ENCODE measurements at regions not wholly inside any gene's neighbourhood (a gene's known extent, or its start where the extent isn't known, plus 50 kb on each side); places are given as distances from the start of the nearest gene placed in this dataset.

- no peaks in the 10 kb centered on the region for H3K9me3 ChIP-seq
- no peaks in the 10 kb centered on the region for H3K4me1 ChIP-seq
- no peak for DNase-seq (ENCODE audit: low spot score in 2 of 2)
- no peak overlapping the region for H3K27ac ChIP-seq
- H3K36me3 ChIP-seq, result no peaks in the 10 kb centered on the region
- no peak for TF ChIP-seq EP300 (IDR thresholded peaks at IDR 0.05)
- TF ChIP-seq CTCF (IDR thresholded peaks at IDR 0.05), result no peak
- TF ChIP-seq POLR2A (IDR thresholded peaks at IDR 0.05), result no peak
- no peak for TF ChIP-seq POLR2AphosphoS5 (IDR thresholded peaks at IDR 0.05)
- no peak overlapping the region for H3K4me3 ChIP-seq
- WGBS, result 88% methylated on average over 3 of the region's 3 CpGs
- no peaks in the 10 kb centered on the region for H3K27me3 ChIP-seq
Measured at GRCh38 chr6:103456652-103457051, 1403.1 kb downstream of the HACE1 start.

- H3K27ac ChIP-seq, result no peak overlapping the region
- H3K9me3 ChIP-seq, result no peaks in the 10 kb centered on the region
- DNase-seq (ENCODE audit: low spot score in 2 of 2), result no peak
- H3K36me3 ChIP-seq, result no peaks in the 10 kb centered on the region
- no peaks in the 10 kb centered on the region for H3K27me3 ChIP-seq
- no peak overlapping the region for H3K4me3 ChIP-seq
- TF ChIP-seq POLR2A (IDR thresholded peaks at IDR 0.05) (no peak), EP300 (IDR thresholded peaks at IDR 0.05) (no peak), POLR2AphosphoS5 (IDR thresholded peaks at IDR 0.05) (no peak), CTCF (IDR thresholded peaks at IDR 0.05) (no peak)
- no peaks in the 10 kb centered on the region for H3K4me1 ChIP-seq
- 83% methylated on average over 1 of the region's 1 CpG for WGBS
Measured at GRCh38 chr6:103455275-103455674, 1404.4 kb downstream of the HACE1 start.

DNA sequence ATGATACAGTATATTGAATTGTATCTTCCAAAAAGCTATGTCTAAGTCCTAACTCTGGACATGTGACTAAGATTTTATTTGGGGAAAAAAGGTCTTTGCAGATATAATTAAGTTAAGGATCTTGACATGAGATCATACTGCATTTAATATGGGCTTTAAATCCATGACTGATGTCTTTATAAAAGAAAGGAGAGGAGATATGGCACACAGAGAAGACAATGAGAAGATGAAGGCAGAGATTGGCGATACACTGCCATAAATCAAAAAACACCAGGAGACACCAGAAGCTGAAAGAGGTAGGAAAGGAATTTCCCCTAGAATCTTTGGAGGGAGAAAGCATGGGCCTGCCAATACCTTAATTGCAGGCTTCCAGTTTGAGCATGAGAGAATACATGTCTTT is 1450.2 kb downstream of the HACE1 start:
- TF ChIP-seq POLR2A (IDR thresholded peaks at IDR 0.05) (no peak), CTCF (IDR thresholded peaks at IDR 0.05) (no peak), POLR2AphosphoS5 (IDR thresholded peaks at IDR 0.05) (no peak), EP300 (IDR thresholded peaks at IDR 0.05) (no peak)
- Histone ChIP-seq H3K9me3 (no peaks in the 10 kb centered on the region), H3K27ac (no peak overlapping the region), H3K4me3 (no peak overlapping the region), H3K36me3 (no peaks in the 10 kb centered on the region), H3K27me3 (no peaks in the 10 kb centered on the region), H3K4me1 (no peaks in the 10 kb centered on the region)
- no peak for DNase-seq (ENCODE audit: low spot score in 2 of 2)
- WGBS, result 45% methylated on average over 1 of the region's 1 CpG

DNA sequence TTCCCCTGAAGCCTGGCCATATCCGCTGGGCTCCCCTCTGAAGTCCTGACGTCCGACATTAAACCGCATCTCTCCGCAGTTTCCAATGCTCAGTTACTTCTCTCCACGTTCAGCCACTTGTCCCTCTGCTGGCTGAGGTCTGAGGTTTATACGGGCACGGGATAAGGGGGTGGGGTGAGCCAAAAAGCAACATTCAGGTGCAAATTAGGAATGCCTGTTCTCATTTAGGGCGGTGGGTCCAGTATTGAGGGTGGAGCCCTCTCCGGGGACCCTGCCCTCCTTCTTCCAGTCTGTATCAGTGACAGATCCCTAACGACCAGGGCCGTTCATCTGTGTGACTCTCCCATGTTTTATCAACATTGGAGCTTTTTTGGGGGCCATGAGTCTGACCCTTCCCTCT is 1454.4 kb downstream of the HACE1 start:
- Histone ChIP-seq H3K4me1 (no peaks in the 10 kb centered on the region), H3K36me3 (no peaks in the 10 kb centered on the region), H3K27ac (no peak overlapping the region), H3K27me3 (no peaks in the 10 kb centered on the region), H3K4me3 (no peak overlapping the region), H3K9me3 (peaks cover 6% of the 10 kb centered on the region)
- TF ChIP-seq POLR2A (IDR thresholded peaks at IDR 0.05), result no peak
- TF ChIP-seq POLR2AphosphoS5 (IDR thresholded peaks at IDR 0.05), result no peak
- DNase-seq (ENCODE audit: low spot score in 2 of 2), result no peak
- 86% methylated on average over 12 of the region's 12 CpGs for WGBS

- H3K36me3 ChIP-seq, result no peaks in the 10 kb centered on the region
- WGBS, result 84% methylated on average over 6 of the region's 8 CpGs
- H3K9me3 ChIP-seq, result peaks cover 6% of the 10 kb centered on the region
- no peaks in the 10 kb centered on the region for H3K27me3 ChIP-seq
- TF ChIP-seq CTCF (IDR thresholded peaks at IDR 0.05) (no peak), EP300 (IDR thresholded peaks at IDR 0.05) (no peak), POLR2A (IDR thresholded peaks at IDR 0.05) (no peak), POLR2AphosphoS5 (IDR thresholded peaks at IDR 0.05) (no peak)
- DNase-seq (ENCODE audit: low spot score in 2 of 2), result no peak
- H3K4me1 ChIP-seq, result no peaks in the 10 kb centered on the region
- H3K27ac ChIP-seq, result no peak overlapping the region
- H3K4me3 ChIP-seq, result no peak overlapping the region
Measured at GRCh38 chr6:103404799-103405198, 1454.9 kb downstream of the HACE1 start.

- H3K27me3 ChIP-seq, result no peaks in the 10 kb centered on the region
- H3K27ac ChIP-seq, result no peak overlapping the region
- no peak for TF ChIP-seq POLR2A (IDR thresholded peaks at IDR 0.05)
- no peak for TF ChIP-seq POLR2AphosphoS5 (IDR thresholded peaks at IDR 0.05)
- no peak for TF ChIP-seq CTCF (IDR thresholded peaks at IDR 0.05)
- H3K36me3 ChIP-seq, result no peaks in the 10 kb centered on the region
- 89% methylated on average over 2 of the region's 2 CpGs for whole genome bisulfite sequencing
- H3K4me3 ChIP-seq, result no peak overlapping the region
- DNase-seq (ENCODE audit: low spot score in 2 of 2), result no peak
- H3K9me3 ChIP-seq, result peaks cover 4% of the 10 kb centered on the region
- H3K4me1 ChIP-seq, result no peaks in the 10 kb centered on the region
Measured at GRCh38 chr6:103396768-103397167, 1463.0 kb downstream of the HACE1 start.
